GM21390 (cell line): ENCODE measurements at regions not wholly inside any gene's neighbourhood (a gene's known extent, or its start where the extent isn't known, plus 50 kb on each side); places are given as distances from the start of the nearest gene placed in this dataset.

Source experiments
- ATAC-seq: cut with Tn5 transposase; IDR thresholded peaks from one replicate; pipeline ENCODE4 v1.9.1; 2021; ENCODE audit not compliant: unreplicated experiment

DNA sequence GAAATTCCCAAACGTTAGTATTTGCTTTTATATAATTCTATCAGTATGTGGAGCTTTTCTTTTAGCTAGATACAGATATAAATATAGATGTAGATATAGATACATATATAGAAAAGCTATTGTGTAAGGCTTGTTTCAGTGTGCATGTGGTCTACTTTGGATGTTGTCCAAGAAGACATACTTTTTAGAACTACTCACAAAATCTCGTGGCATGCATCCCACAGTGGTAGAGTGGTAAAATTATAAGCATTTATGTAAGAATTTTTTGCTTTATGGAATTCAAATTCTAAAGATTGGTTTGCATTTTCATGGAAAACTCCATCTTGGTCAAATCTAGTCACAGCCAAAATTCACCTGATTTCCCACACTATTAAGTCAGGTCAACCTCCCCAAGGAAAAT lies 880.4 kb downstream of the EFNB2 start:
- ATAC-seq = no peak

DNA sequence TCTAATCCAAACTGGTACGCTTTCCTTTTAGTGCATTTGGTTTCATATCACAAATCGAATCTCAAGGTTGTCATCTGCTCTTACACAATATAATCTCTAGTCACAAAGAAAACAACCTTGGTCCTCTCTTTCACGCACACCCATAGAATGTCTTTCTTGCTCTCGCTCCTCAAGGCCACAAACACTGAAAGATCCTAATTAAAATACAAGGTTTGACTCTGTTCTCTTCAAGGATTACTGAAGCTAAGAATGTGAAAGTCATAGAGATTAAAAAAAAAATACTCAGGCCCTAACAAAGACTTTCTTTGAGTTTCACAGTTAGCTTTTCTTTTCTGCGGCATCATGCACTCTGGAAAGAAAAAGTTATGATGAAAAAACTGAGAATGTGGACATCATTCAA lies 891.5 kb downstream of the EFNB2 start:
- no peak for ATAC-seq

- no peak for ATAC-seq
Observed at GRCh38 chr13:105642511-105642958, 892.9 kb downstream of the EFNB2 start.

DNA sequence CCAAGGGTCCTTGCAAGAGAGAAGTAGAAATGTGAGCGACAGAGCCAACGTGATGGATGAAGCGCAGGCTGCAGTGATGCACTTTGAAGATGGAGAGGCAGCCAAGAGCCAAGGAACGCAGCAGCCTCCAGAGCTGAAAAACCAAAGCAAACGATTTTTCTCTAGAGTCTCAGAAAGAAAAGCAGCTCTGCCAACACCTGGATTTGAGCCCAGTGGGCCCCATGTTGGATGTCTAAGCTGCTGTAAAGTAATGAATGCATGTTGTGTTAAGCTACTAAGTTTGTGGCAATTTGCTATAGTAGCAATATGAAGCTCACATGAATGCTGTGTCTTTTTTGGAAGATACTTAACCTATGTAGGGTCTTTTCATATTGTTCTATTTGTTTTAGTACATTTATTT lies 894.3 kb downstream of the EFNB2 start:
- ATAC-seq = no peak

- no peak for ATAC-seq
Observed at GRCh38 chr13:105638426-105638825, 897.0 kb downstream of the EFNB2 start.

DNA sequence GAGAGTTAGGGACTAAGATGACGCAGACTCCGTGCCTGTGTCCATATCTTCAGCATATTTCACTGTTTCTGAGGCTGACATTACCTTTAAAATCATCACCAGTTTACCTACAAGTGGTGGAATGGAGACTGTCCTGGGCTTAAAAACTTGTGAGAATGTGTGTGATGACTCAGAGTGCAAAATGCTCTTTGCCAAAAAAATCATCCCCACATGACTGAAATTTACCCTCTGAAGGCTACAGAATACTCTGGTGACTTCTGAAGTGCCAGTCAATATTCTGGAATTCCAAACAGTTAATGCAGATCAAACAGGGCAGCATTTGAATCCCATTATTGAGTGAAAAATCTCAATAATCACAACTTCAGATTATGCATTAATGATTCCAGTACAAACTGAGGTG lies 901.4 kb downstream of the EFNB2 start:
- ATAC-seq = no peak

DNA sequence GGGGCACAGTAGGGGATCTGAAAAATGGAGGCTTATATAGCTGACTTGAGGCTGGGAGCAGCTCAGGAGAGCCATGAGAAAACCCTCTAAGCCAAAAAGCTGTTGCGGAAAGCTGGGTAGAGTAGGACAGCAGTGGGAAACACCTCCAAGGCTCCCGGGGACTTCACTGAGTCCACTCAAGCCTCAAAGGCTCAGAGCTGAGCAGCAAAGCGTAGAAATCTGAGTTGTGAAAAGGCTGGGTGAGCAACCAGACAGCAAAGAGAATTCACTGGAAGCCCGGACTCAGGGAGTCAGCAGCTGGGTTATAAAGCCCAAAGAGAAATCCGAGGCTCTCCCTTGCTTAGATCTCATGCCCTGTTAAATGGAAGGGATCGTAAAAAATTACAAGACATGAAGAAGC lies 905.0 kb downstream of the EFNB2 start:
- no peak for ATAC-seq

- ATAC-seq = no peak
Observed at GRCh38 chr13:105627270-105627669, 908.2 kb downstream of the EFNB2 start.

DNA sequence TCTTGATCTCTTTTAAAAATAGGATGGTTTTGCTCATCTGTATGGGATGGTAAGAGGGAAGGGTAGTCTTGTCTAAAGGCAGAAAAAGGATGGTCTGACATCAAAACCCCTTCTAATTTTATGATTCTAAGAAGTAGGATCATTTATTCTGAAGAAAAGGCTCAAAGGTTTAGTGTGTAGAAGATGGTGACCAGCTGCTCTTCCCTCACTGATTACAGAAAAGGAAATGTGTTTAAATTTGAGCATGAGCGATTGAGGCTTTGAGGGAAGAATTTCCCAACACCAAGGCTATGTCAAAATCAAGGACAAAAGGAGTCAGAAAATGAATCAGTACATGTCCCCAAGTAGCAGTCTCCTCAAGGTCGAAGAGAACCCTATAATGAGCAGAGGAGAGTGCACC lies 909.8 kb downstream of the EFNB2 start:
- ATAC-seq = no peak

- ATAC-seq = no peak
Observed at GRCh38 chr13:105616333-105617075, 919.0 kb downstream of the EFNB2 start.

- ATAC-seq = no peak
Observed at GRCh38 chr13:105612541-105612940, 922.9 kb downstream of the EFNB2 start.

- ATAC-seq = no peak
Observed at GRCh38 chr13:105611424-105611823, 924.0 kb downstream of the EFNB2 start.

GRCh38 chr13:105608104-105608503 lies 927.4 kb downstream of the EFNB2 start:
- ATAC-seq = no peak

DNA sequence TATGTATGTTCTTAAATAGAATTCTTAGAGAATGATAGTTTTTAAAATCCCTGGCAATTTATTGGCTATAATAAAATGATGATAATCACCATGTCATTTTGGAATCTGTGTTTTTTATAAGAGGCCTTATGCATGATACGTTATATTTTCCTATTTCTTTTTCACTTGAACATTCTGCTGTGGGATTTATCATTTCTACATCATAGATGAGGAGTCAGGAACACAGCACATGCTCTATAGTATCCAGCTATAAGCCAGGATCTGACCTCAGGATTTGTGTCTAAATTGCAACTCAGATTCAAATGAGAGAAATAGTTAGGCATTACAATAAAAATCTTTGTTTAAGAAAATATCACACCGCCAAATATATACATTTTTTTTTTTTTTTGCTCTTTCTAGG lies 928.0 kb downstream of the EFNB2 start:
- ATAC-seq = no peak

GRCh38 chr13:105607016-105607415 lies 928.4 kb downstream of the EFNB2 start:
- ATAC-seq = no peak

DNA sequence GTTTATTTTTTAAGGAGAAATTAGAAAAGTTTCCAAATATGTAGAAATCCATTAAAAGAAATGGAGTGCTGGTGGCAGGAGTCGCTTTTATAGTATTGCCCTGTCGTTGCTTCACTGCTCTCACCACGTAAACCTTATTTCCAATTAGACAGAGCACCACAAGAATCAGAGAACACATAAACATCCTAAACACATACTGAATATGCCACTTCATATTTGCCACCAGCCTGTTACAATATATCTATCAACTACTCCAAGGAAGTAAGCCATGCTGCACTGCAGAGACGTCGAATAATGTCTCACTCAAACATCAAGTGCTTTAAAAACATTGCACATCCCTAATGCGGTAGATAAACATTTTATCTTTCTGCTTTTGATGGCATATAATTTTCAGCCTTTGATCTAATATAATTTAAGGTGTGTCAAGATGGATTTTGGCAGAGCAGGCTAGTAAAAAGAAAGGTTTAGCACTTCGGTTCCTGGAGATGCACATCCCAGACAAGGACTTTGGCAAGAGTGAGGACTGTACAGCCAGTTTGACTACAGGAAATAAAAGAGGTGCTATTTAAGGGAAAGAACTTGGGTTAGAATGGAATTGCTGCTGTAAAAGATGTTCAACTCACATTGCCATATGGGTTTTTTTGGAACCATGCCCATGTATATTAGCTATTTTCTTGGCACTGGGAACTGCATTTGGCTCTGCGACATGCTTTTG lies 932.3 kb downstream of the EFNB2 start:
- no peak for ATAC-seq

GRCh38 chr13:105599477-105600037 lies 935.9 kb downstream of the EFNB2 start:
- ATAC-seq = no peak

DNA sequence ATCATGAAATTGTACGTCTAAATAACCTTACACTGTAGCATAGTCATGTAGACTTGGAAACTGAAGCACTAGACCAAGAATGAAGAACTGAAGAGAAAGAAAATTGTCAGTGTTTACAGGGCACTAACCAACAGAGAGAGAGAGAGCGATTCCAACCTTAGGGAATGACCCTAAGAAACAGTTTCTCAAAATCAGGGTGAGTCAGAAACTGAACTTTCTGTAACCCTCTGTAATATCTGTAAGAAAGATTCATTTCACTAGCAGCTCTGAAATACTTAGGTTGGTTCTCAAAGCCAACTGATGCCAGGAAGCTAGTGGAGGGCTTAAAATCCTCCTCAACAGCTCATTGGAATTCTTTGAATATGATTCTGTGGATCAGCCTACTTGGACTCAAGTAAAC lies 936.9 kb downstream of the EFNB2 start:
- no peak for ATAC-seq

GRCh38 chr13:105597573-105597972 lies 937.9 kb downstream of the EFNB2 start:
- no peak for ATAC-seq

- ATAC-seq = no peak
Observed at GRCh38 chr13:105595471-105595870, 940.0 kb downstream of the EFNB2 start.

DNA sequence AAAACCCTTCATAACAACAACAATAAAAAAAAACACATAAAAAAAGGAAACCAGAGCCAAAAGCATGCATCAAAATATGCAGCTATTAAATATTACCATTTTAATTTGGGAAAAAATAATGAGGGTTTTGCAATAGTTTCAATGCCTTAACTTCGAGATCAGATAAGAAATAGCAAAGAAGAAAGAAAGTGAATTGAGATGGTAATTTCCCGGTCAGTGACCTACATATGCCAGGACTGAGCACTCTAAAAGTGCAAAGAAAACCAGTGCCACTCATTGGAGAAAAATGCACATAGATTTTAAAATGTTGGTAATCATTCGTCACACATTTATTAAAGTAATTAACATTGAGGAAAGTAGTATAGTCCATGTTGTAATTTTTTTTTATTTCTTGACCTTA lies 944.2 kb downstream of the EFNB2 start:
- no peak for ATAC-seq

GRCh38 chr13:105587786-105588185 lies 947.7 kb downstream of the EFNB2 start:
- no peak for ATAC-seq
